ENCODE measurements at regions not wholly inside any gene's neighbourhood (a gene's known extent, or its start where the extent isn't known, plus 50 kb on each side); places are given as distances from the start of the nearest gene placed in this dataset.

DNA sequence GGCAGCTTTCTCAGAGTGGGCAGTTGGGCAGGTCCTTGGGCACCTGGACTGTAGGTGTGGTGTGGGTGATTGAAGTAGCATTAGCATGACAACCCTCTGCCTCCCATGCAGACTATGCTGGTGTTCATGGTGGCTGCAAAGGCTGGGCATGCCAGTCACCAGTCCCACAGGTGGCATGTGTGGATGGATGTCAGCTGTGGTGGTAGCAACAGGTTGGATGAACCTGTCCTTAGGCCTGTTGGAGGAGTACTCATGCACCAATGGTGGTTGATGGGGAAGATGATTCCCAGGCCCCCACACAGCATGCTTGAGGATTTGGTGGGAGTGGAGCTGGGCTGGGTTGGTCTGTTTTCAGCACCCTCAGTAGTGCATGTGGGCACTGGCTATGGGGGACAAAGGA lies 251.1 kb downstream of the PAX1 start:
- Histone ChIP-seq H3K9me3 (ENCODE audit: insufficient read depth, low read depth, low read length) (no peaks in the 10 kb centered on the region), H2AFZ (ENCODE audit: low read length) (no peak overlapping the region), H3K27me3 (ENCODE audit: insufficient read depth, low read length, poor library complexity, severe bottlenecking) (no peaks in the 10 kb centered on the region), H3K79me2 (ENCODE audit: insufficient read depth, low read length) (no peaks in the 10 kb centered on the region), H3K9ac (ENCODE audit: low read depth, low read length, poor library complexity, severe bottlenecking) (no peak overlapping the region), H3K36me3 (ENCODE audit: insufficient read depth, low read length) (no peaks in the 10 kb centered on the region), H3F3A (ENCODE audit: low read depth) (no peaks in the 10 kb centered on the region), H3K4me3 (ENCODE audit: low read length, poor library complexity, severe bottlenecking) (no peak overlapping the region), H4K20me1 (ENCODE audit: insufficient read depth, low read length, poor library complexity, severe bottlenecking) (no peaks in the 10 kb centered on the region), H3K4me2 (ENCODE audit: low read depth, low read length, poor library complexity, severe bottlenecking) (no peak overlapping the region), H3K9me2 (replicated peaks; ENCODE audit: low read depth, low read length) (no peaks in the 10 kb centered on the region), H3K4me1 (ENCODE audit: insufficient read depth, low read length, poor library complexity, severe bottlenecking) (no peaks in the 10 kb centered on the region)
- TF ChIP-seq, protein P1, sequence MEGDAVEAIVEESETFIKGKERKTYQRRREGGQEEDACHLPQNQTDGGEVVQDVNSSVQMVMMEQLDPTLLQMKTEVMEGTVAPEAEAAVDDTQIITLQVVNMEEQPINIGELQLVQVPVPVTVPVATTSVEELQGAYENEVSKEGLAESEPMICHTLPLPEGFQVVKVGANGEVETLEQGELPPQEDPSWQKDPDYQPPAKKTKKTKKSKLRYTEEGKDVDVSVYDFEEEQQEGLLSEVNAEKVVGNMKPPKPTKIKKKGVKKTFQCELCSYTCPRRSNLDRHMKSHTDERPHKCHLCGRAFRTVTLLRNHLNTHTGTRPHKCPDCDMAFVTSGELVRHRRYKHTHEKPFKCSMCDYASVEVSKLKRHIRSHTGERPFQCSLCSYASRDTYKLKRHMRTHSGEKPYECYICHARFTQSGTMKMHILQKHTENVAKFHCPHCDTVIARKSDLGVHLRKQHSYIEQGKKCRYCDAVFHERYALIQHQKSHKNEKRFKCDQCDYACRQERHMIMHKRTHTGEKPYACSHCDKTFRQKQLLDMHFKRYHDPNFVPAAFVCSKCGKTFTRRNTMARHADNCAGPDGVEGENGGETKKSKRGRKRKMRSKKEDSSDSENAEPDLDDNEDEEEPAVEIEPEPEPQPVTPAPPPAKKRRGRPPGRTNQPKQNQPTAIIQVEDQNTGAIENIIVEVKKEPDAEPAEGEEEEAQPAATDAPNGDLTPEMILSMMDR (conservative IDR thresholded peaks at IDR 0.05; ENCODE audit: low read length), result no peak
- TF ChIP-seq EZH2phosphoT487 (IDR thresholded peaks at IDR 0.05; ENCODE audit: borderline replicate concordance), result no peak

DNA sequence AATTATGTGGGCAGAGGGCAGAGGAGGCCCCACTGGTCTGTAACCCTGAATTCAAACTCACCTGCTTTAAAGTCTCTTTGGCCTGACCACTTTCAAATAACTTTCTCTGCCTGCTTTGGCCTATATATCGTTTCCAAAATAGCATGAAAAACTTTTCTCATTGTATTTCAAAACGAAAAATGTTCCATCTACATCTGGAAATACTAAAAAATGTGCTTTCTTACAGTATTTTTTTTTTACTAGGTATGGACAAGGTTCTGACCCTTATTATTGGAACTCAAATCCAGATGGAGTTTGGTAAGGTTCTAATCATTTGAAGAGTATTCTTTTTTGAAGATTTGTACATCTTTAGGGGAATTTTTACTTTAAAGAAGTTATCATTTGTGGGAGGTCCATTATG lies 241.9 kb downstream of the PAX1 start:
- no peaks in the 10 kb centered on the region for H3K36me3 ChIP-seq (ENCODE audit: insufficient read depth, low read length)
- H3K27me3 ChIP-seq (ENCODE audit: insufficient read depth, low read length, poor library complexity, severe bottlenecking), result no peaks in the 10 kb centered on the region
- H3F3A ChIP-seq (ENCODE audit: low read depth), result no peaks in the 10 kb centered on the region
- H3K9ac ChIP-seq (ENCODE audit: low read depth, low read length, poor library complexity, severe bottlenecking), result no peak overlapping the region
- TF ChIP-seq EZH2phosphoT487 (IDR thresholded peaks at IDR 0.05; ENCODE audit: borderline replicate concordance), result no peak
- TF ChIP-seq, protein P1 (conservative IDR thresholded peaks at IDR 0.05; ENCODE audit: low read length), result no peak
- H3K4me1 ChIP-seq (ENCODE audit: insufficient read depth, low read length, poor library complexity, severe bottlenecking), result no peaks in the 10 kb centered on the region
- no peak overlapping the region for H3K4me2 ChIP-seq (ENCODE audit: low read depth, low read length, poor library complexity, severe bottlenecking)
- no peaks in the 10 kb centered on the region for H3K79me2 ChIP-seq (ENCODE audit: insufficient read depth, low read length)
- no peak overlapping the region for H2AFZ ChIP-seq (ENCODE audit: low read length)
- H3K4me3 ChIP-seq (ENCODE audit: low read length, poor library complexity, severe bottlenecking), result no peak overlapping the region
- H3K9me2 ChIP-seq (replicated peaks; ENCODE audit: low read depth, low read length), result no peaks in the 10 kb centered on the region
- no peaks in the 10 kb centered on the region for H3K9me3 ChIP-seq (ENCODE audit: insufficient read depth, low read depth, low read length)
- H4K20me1 ChIP-seq (ENCODE audit: insufficient read depth, low read length, poor library complexity, severe bottlenecking), result no peaks in the 10 kb centered on the region

DNA sequence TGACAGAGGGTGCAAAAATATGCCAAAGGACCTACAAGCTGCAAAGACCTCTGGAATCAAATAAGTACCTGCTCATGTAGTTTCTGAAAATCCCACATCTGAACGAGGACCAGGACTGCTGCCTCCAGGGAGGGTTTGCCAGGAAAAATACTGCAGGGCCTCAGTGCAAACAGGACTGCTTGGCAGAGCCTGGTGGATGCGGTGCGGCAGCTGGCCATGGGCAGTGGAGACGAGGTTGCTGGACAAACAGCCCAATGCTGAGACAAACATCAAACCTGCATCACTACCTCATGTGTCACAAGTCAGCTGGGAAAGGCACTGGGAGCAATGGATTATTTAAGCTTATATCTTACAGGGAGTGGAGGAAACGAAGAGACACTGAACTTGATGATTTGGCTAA lies 238.8 kb downstream of the PAX1 start:
- H3F3A ChIP-seq (ENCODE audit: low read depth), result no peaks in the 10 kb centered on the region
- no peaks in the 10 kb centered on the region for H3K4me1 ChIP-seq (ENCODE audit: insufficient read depth, low read length, poor library complexity, severe bottlenecking)
- H3K27me3 ChIP-seq (ENCODE audit: insufficient read depth, low read length, poor library complexity, severe bottlenecking), result no peaks in the 10 kb centered on the region
- no peak overlapping the region for H3K9ac ChIP-seq (ENCODE audit: low read depth, low read length, poor library complexity, severe bottlenecking)
- no peak overlapping the region for H2AFZ ChIP-seq (ENCODE audit: low read length)
- no peaks in the 10 kb centered on the region for H3K36me3 ChIP-seq (ENCODE audit: insufficient read depth, low read length)
- H4K20me1 ChIP-seq (ENCODE audit: insufficient read depth, low read length, poor library complexity, severe bottlenecking), result no peaks in the 10 kb centered on the region
- H3K79me2 ChIP-seq (ENCODE audit: insufficient read depth, low read length), result no peaks in the 10 kb centered on the region
- H3K9me2 ChIP-seq (replicated peaks; ENCODE audit: low read depth, low read length), result no peaks in the 10 kb centered on the region
- no peaks in the 10 kb centered on the region for H3K9me3 ChIP-seq (ENCODE audit: insufficient read depth, low read depth, low read length)
- H3K4me2 ChIP-seq (ENCODE audit: low read depth, low read length, poor library complexity, severe bottlenecking), result no peak overlapping the region
- H3K4me3 ChIP-seq (ENCODE audit: low read length, poor library complexity, severe bottlenecking), result no peak overlapping the region
- TF ChIP-seq, protein P1 (conservative IDR thresholded peaks at IDR 0.05; ENCODE audit: low read length), result no peak
- TF ChIP-seq EZH2phosphoT487 (IDR thresholded peaks at IDR 0.05; ENCODE audit: borderline replicate concordance), result no peak

All from Loucy (cell line).